LNCAP (cell line): ENCODE measurements at regions not wholly inside any gene's neighbourhood (a gene's known extent, or its start where the extent isn't known, plus 50 kb on each side); places are given as distances from the start of the nearest gene placed in this dataset.

ENCODE experiments used
- TF ChIP-seq, protein P1 (sequence below): fragments of 450-650 bp; IDR thresholded peaks from 2 replicates; pipeline ENCODE4 v1.5.1; 2017; ENCODE audit warnings: mild to moderate bottlenecking

DNA sequence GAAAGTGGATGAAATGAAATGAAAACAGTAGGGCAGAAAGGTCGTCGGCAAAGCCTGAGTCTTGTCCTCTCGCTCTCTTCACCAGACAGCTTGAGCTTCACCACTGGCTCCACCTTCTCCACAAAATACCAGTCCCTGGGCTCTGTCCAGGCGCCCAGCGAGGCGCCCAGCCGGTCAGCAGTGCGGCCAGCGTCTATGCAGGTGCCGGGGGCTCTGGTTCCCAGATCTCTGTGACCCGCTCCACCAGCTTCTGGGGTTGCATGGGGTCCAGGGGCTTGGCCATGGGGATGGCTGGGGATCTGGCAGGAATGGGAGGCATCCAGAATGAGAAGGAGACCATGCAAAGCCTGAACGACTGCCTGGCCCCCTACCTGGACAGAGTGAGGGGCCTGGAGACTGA lies 600.5 kb upstream of the ZP4 start:
- TF ChIP-seq, protein P1, sequence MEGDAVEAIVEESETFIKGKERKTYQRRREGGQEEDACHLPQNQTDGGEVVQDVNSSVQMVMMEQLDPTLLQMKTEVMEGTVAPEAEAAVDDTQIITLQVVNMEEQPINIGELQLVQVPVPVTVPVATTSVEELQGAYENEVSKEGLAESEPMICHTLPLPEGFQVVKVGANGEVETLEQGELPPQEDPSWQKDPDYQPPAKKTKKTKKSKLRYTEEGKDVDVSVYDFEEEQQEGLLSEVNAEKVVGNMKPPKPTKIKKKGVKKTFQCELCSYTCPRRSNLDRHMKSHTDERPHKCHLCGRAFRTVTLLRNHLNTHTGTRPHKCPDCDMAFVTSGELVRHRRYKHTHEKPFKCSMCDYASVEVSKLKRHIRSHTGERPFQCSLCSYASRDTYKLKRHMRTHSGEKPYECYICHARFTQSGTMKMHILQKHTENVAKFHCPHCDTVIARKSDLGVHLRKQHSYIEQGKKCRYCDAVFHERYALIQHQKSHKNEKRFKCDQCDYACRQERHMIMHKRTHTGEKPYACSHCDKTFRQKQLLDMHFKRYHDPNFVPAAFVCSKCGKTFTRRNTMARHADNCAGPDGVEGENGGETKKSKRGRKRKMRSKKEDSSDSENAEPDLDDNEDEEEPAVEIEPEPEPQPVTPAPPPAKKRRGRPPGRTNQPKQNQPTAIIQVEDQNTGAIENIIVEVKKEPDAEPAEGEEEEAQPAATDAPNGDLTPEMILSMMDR = no peak

DNA sequence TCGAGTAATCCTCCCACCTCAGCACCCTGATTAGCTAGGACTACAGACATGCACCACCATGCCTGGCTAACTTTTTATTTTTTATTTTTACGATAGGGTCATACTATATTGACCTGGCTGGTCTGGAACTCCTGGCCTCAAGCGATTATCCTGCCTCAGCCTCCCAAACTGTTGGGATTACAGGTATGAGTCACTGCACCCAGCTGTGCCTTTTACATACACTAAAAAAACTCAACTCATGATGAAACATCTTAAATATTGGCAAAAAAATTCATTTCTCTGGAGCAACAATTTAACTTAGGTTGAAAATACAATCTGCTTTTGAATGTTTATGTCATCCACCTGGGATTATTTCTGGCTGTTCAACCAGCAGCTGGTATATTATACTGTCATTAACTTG lies 598.3 kb upstream of the ZP4 start:
- TF ChIP-seq, protein P1 = no peak

DNA sequence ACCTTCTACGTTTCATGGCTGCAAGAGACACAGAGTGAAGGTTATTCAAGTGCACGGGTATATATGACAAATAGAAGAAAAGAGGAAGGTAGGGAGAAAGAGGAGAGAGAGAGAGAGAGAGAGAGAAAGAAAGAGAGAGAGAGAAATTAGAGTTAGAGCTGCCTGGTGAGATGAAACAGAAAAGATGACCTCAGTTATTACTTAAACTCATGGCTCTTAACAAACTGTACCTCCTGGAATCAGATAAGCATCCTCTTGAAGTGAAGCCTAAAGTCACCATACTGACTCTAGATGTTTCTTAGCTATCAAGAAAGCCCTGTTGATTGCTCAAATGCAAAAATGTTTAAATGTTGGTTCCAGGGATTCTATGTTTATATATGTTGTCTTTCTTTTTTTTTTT lies 597.7 kb upstream of the ZP4 start:
- TF ChIP-seq, protein P1 = no peak

DNA sequence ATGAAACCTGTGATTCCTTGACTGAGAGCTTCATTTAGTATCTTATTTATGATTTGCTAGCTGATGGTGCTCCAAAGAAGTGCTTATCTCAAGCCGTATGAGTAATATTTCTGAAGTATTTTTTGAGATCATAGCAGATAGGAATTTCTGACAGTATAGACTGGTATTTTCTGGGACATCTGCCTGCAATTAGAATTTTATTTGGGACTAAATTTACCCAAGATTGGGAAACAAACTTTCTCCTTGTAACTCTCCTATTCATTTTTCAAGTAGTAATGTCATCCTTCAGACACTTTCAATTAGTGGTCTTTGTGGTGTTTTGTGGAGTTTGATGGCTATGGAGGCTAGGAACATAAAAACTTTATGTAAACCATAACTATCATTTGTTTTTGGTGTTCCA lies 597.2 kb upstream of the ZP4 start:
- TF ChIP-seq, protein P1 = no peak

DNA sequence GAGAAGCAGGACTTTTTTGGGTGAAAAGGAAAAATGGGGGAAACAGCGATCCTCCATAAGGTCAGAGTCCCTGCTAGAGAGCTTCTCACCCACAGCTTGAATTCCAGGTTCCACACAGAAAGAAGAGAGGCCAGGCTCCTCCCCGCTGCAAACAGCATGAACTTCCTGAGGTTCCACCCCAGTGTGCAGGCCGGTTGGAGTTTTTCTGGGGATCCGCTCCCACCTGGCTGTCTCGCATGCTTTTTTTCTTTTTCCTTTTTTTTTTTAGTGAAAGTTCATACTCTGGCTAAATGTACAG lies 595.1 kb upstream of the ZP4 start:
- TF ChIP-seq, protein P1 = no peak

DNA sequence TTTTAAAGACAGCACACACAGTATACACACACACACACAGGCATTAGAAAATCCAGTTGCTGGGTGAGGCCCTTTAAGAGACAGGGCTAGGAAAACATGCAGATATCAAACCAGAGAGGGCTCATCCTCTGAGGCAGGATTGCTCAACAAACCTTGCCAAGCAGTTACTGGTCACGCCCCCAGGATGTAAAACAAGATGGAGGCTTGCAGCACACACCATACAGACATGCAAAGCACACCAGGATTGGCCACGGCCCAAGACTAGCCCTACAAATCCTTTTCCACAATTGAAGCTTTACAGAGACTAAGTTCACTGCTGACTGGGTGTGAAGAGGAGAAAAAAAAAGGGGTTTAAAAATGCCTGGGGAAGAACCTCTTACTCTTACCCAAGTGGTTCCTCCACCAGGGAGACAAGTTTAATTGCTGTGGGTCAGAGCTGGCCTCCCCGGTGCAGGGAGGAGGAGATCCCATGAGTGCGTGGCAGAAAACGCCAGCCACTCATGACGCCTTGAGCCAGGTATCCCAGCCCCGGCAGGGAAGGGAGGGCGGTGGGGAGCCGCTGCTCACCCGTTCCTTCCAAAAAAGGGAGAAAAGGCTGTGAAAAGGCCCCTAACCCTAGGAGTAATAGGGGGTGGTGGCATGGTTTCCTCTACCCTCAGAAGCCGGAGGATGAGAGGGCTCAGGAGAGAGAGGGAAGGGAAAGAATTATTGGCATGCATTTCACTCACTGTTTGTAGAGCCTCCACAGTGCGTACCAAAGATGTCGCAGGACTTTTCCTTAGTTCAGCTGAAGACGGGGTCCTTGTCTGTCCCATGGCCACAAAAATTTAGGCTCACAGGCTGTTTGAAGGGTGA lies 594.6 kb upstream of the ZP4 start:
- TF ChIP-seq, protein P1 = no peak

DNA sequence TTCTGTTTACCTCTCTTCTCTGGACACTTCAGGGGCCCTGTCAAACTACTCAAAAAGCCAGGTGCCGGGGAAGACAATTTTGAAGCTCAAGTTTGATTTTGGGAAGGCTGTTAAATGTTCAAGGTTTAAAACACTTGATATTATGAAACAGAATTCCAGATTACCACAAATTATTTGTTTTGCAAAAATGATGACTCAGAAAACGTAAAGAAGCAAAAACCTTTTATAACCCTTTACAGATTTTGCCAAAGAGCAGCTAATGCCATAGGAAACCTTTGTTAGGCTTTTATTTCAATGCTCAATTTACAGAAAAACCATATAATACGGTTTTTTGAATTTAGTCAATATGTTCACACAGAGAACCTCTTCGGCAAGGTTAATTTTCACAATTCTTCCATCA lies 593.4 kb upstream of the ZP4 start:
- TF ChIP-seq, protein P1 = no peak

DNA sequence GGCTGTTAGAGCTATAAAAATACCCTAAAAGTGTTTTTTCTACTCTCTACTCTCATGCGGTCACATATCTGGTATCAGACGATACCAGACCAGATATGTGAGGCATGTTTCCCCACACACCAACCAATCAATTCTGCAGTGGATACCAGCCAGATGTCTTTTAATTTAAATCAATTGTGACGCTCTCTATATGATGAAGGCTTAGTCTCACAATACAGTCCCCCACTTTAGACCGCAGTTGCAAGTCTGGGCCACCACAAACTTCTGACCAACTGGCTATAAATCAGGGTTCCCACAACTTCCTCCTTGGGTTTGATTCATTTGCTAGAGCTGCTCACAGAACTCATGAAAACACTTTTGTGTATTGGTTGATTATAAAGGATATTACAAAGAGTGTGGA lies 586.1 kb upstream of the ZP4 start:
- TF ChIP-seq, protein P1 = no peak
